ENCODE measurements at regions not wholly inside any gene's neighbourhood (a gene's known extent, or its start where the extent isn't known, plus 50 kb on each side); places are given as distances from the start of the nearest gene placed in this dataset.
"Not testable (repeated sequence)": the region's sequence is repeated elsewhere in the genome, so short reads cannot be mapped to it uniquely, and the experiment has no call there.

- Histone ChIP-seq H3K4me2 (ENCODE audit: extremely low read depth, insufficient read depth, low read length) (no peak overlapping the region), H3K27ac (ENCODE audit: insufficient read depth, low read length) (no peak overlapping the region), H3K9ac (ENCODE audit: insufficient read depth, low read length) (no peak overlapping the region), H3K4me3 (replicated peaks in 1 of 4; ENCODE audit: control extremely low read depth in 1 of 4, insufficient read depth in 1 of 4, low read depth in 3 of 4, low read length in 4 of 4) (no peak overlapping the region), H3K36me3 (ENCODE audit: control insufficient read depth, insufficient read depth, low read length) (no peaks in the 10 kb centered on the region), H3K27me3 (ENCODE audit: control insufficient read depth, insufficient read depth, low read length) (no peaks in the 10 kb centered on the region), H2AFZ (ENCODE audit: low read length) (no peak overlapping the region), H3K4me1 (ENCODE audit: control insufficient read depth, extremely low read depth, insufficient read depth, low read length) (no peaks in the 10 kb centered on the region), H4K20me1 (ENCODE audit: control insufficient read depth, extremely low read depth, insufficient read depth, low read length) (no peaks in the 10 kb centered on the region), H3K9me3 (ENCODE audit: control insufficient read depth, insufficient read depth, low read depth, low read length) (no peaks in the 10 kb centered on the region), H3K79me2 (ENCODE audit: control insufficient read depth, insufficient read depth, low read length) (no peaks in the 10 kb centered on the region)
- TF ChIP-seq CTCF (conservative IDR thresholded peaks at IDR 0.05 in 1 of 2, IDR thresholded peaks at IDR 0.05 in 1 of 2; ENCODE audit: low read depth in 1 of 2, low read length in 2 of 2) (no peak), EZH2 (IDR thresholded peaks at IDR 0.05; ENCODE audit: low read length, missing control alignments) (no peak)
- no peak for DNase-seq (ENCODE audit: low read depth in 2 of 2)
Observed at GRCh38 chr4:34974313-34974680, 1270.0 kb downstream of the ARAP2 start.

- not testable (repeated sequence) for H2AFZ ChIP-seq (ENCODE audit: low read length); H3K4me2 ChIP-seq (ENCODE audit: extremely low read depth, insufficient read depth, low read length); H3K27me3 ChIP-seq (ENCODE audit: control insufficient read depth, insufficient read depth, low read length); H3K4me1 ChIP-seq (ENCODE audit: control insufficient read depth, extremely low read depth, insufficient read depth, low read length); H3K27ac ChIP-seq (ENCODE audit: insufficient read depth, low read length); H3K4me3 ChIP-seq (replicated peaks in 1 of 4; ENCODE audit: control extremely low read depth in 1 of 4, insufficient read depth in 1 of 4, low read depth in 3 of 4, low read length in 4 of 4); H4K20me1 ChIP-seq (ENCODE audit: control insufficient read depth, extremely low read depth, insufficient read depth, low read length); H3K36me3 ChIP-seq (ENCODE audit: control insufficient read depth, insufficient read depth, low read length); H3K79me2 ChIP-seq (ENCODE audit: control insufficient read depth, insufficient read depth, low read length); H3K9me3 ChIP-seq (ENCODE audit: control insufficient read depth, insufficient read depth, low read depth, low read length); H3K9ac ChIP-seq (ENCODE audit: insufficient read depth, low read length)
- peak; percentile 1 to 90 for DNase-seq (ENCODE audit: low read depth in 2 of 2)
Observed at GRCh38 chr4:35021222-35021621, 1223.1 kb downstream of the ARAP2 start.

GRCh38 chr4:35025152-35025834, 1219.0 kb downstream of the ARAP2 start:
- H4K20me1 ChIP-seq (ENCODE audit: control insufficient read depth, extremely low read depth, insufficient read depth, low read length) = no peaks in the 10 kb centered on the region
- DNase-seq (ENCODE audit: low read depth in 2 of 2) = no peak
- H3K27me3 ChIP-seq (ENCODE audit: control insufficient read depth, insufficient read depth, low read length) = no peaks in the 10 kb centered on the region
- H3K36me3 ChIP-seq (ENCODE audit: control insufficient read depth, insufficient read depth, low read length) = no peaks in the 10 kb centered on the region
- H3K9me3 ChIP-seq (ENCODE audit: control insufficient read depth, insufficient read depth, low read depth, low read length) = no peaks in the 10 kb centered on the region
- no peak overlapping the region for H3K4me3 ChIP-seq (replicated peaks in 1 of 4; ENCODE audit: control extremely low read depth in 1 of 4, insufficient read depth in 1 of 4, low read depth in 3 of 4, low read length in 4 of 4)
- no peak for TF ChIP-seq EZH2 (IDR thresholded peaks at IDR 0.05; ENCODE audit: low read length, missing control alignments)
- TF ChIP-seq CTCF (conservative IDR thresholded peaks at IDR 0.05 in 1 of 2, IDR thresholded peaks at IDR 0.05 in 1 of 2; ENCODE audit: low read depth in 1 of 2, low read length in 2 of 2) = no peak
- no peaks in the 10 kb centered on the region for H3K79me2 ChIP-seq (ENCODE audit: control insufficient read depth, insufficient read depth, low read length)
- H3K9ac ChIP-seq (ENCODE audit: insufficient read depth, low read length) = no peak overlapping the region
- no peak overlapping the region for H2AFZ ChIP-seq (ENCODE audit: low read length)
- no peak overlapping the region for H3K4me2 ChIP-seq (ENCODE audit: extremely low read depth, insufficient read depth, low read length)
- no peak overlapping the region for H3K27ac ChIP-seq (ENCODE audit: insufficient read depth, low read length)
- H3K4me1 ChIP-seq (ENCODE audit: control insufficient read depth, extremely low read depth, insufficient read depth, low read length) = no peaks in the 10 kb centered on the region

All from fibroblast of lung (primary cell).